GM19455 (cell line): ENCODE measurements at regions not wholly inside any gene's neighbourhood (a gene's known extent, or its start where the extent isn't known, plus 50 kb on each side); places are given as distances from the start of the nearest gene placed in this dataset.

Source experiments
- ATAC-seq: cut with Tn5 transposase; IDR thresholded peaks from one replicate; pipeline ENCODE4 v1.9.1; 2021; ENCODE audit not compliant: unreplicated experiment

DNA sequence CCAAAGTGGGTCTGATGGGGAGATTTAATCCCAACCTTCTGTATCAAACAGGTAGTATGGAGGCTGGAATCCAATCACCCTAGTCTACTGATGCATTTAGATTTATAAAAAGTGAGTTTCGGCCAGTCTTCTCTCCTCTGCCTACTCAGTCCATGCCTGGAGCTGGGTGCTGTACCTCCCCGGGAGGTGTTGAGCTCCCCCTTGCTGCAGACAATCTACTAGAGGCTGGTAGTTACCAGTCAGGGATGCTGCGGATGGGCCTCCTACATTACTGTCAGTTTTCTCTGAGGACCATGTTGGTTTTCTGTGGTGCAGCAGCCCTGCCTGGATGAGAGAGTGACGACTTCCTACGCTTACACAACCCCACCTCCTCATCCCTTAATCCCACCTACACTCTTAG, 118.6 kb upstream of the CELF4 start:
- no peak for ATAC-seq

DNA sequence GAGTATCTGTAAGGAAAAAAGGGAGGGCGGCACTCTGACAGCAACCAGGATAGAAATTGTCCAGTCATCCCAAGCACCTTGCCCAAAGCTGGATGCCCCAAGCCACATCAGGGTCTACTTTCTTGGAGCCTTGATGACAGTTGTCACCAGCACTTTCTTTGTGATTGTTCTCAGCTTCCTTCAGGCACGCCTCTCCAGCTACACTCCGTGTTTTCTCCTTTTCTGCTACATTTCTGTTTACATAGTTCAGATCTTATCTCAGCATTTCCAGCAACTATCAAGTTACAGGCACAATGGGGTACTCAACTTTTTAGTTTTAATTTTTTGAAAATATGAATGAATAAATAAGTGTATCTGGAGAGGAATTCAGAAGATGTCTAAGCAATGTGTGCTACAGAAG, 115.3 kb upstream of the CELF4 start:
- no peak for ATAC-seq

DNA sequence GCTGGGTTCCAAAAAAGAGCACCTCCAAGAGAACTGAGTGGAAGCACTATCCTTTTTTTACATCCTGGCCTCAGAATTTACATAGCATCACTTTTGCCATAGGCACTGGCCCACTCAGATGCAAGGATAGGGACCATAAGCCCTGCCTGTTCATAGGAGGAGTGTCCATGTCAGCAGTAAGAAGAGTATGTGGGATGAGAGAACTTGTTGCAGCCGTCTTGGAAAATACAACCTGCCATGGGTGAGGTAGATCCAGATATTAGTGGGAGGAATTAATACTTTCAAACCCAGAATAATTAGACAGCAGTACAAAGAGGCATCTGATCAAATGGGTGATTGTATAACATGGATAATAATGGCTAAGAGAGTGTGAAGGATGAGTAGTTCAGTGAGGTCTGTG, 110.7 kb upstream of the CELF4 start:
- no peak for ATAC-seq

DNA sequence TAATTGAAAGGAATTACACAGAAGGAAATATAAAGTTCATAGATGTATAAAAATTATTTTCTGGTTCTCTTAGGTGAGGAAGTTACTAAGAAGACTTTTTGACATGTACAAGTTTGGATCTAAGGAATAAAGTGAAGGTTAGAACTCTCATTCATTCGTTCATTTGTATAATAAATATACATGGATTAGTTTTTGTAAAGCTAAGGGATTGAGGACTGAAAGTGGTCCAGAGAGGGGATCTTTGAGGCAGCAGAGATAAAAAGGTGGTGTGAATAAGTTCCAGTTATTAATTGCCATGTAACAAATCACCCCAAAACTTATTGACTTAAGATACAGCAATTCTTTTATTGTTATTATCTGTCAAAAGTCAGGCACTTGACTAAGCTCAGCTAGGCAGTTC, 110.1 kb upstream of the CELF4 start:
- no peak for ATAC-seq

DNA sequence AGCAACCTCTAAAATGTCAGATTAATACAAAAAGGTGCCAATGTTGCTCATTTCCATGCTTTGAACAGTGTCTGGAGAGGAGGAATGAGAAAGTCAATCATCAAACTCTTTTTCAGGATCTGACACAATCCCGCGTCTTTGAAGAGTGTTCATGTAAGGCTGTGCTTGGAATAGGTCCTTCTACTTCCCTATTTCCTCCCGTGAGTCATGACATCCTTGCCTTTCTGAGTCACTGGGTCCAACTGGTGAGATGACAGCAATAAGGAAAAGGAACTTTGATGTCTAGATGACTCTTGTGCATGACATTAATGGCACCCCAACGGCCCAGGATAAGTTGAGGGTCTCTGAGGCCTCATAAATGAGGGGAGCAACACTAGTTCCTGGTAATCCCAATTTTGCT, 109.0 kb upstream of the CELF4 start:
- no peak for ATAC-seq

DNA sequence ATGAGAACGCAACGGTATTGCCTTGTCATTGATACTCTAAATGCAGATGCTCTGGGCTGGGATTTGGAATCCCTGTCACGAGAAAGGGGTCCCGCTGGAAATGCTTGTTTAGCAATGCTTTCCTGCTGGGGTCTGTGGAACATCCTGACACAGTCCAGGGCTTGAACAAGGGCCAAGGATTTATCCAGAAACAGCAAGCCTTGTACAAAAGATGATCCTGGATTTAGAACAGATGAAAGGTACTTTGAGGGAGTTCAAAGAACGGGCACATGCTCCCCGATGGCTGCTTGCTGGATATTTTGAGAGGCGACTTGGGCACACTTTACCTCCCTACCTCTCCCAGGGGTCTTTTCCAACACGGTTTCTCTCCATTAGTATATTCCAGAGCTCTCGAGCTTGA, 108.1 kb upstream of the CELF4 start:
- no peak for ATAC-seq

DNA sequence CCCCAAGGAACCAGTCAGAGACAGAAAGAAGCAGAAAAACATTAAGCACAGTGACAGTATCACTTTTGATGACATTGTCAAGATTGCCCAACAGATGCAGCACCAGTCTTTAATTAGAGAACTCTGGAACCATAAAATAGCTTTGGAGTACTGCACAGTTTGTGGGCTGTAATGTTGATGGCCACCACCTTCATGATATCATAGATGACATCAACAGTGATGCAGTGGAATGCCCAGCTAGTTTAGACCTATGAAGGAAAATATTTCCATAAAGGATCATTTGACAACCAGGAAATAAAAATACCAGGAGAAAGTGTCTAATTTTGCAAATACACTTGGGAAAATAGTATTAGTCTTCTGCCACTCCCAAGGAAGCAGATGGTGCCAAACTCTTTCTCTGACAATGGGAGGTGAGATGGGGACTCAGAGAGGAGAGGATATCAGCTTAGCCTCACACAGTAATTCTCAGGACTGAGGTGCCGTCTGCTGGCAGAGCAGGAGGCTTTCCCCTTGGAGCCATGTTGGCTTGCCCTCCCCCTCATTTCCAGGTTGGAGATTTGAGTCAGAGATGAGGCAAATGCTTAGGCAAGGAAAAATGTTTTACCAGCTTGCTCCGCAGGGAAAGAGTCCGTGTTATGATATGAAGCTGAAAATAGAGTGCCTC, 107.5 kb upstream of the CELF4 start:
- no peak for ATAC-seq

DNA sequence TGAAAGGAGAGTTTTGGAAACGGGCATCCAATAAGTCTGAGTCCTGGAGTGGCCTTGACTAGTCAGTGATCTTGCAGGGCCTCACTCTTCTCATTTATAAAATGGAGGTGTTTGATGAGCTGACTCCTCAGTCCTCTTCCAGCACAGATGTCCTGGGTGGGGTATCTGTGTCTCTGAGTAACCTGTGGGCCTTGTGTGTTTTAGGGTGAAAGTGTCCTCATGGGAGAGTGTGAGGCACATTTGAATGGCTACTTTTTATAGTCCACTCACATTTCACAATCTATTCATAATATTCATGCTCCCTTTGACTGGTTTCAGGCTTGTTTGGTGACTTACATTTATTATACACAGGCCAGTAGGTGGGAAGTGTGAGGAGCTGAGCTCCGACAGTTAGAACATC, 106.4 kb upstream of the CELF4 start:
- ATAC-seq: no peak

DNA sequence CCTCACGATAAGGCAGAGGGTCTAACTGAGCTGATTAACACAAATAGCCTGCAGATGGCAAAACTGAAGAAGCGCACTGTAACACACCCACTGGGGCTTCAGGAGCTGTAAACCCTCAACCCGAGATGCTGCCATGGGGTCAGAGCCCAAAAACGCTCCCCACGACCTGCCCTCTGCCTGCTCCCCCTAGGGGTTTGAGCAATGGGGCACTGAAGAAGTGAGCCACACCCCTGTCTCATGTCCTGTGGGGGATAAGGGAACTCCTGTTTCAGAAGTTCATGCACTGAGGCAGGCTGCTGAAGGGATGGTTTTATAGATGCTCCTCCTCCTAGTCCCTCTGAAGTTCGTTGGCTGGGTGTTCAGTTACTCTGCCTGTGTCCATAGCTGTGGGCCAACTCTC, 105.9 kb upstream of the CELF4 start:
- no peak for ATAC-seq

DNA sequence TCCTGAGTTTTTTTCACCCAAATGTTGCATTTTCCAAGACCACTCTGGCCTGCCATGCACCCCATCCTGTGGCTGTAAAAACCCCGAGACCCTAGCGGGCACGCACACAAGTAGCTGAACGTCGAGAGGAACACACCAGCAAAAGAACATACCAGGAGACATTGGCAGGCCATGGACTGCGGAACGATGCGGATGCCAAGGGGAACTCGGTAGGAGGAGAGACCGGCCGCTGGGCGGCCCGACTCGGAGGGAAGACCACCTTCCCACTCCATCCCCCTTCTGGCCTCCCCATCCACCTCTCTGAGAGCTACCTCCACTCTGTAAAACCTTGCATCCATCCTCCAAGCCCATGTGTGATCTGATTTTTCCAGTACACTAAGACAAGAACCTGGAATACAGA, 105.5 kb upstream of the CELF4 start:
- no peak for ATAC-seq

DNA sequence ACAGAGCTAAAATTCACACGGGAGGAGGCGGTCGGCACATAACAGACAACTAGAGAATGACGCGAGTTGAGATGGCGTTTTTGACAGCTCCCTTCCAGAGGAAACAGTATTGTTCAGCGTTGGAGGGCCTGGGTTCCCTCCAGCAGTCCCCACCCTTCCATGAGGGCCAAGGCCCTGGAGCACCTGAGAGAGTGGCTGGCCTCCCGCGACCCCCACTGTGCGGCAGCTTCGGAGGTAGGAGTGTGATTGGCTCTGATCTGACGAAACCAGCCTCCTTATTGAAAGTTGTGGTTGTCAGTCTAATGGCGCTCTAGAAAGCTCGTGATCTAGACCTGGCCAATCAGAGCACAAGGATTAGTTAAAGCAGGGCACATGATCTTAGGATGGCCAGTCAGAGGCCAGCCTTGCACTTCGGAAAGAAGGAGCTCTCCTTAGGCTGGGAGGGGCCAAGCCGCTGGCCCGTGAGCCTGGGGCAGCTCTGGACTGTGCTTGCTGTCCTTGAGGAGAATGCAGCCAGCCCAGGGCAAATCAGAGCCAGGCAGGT, 104.5 kb upstream of the CELF4 start:
- no peak for ATAC-seq

DNA sequence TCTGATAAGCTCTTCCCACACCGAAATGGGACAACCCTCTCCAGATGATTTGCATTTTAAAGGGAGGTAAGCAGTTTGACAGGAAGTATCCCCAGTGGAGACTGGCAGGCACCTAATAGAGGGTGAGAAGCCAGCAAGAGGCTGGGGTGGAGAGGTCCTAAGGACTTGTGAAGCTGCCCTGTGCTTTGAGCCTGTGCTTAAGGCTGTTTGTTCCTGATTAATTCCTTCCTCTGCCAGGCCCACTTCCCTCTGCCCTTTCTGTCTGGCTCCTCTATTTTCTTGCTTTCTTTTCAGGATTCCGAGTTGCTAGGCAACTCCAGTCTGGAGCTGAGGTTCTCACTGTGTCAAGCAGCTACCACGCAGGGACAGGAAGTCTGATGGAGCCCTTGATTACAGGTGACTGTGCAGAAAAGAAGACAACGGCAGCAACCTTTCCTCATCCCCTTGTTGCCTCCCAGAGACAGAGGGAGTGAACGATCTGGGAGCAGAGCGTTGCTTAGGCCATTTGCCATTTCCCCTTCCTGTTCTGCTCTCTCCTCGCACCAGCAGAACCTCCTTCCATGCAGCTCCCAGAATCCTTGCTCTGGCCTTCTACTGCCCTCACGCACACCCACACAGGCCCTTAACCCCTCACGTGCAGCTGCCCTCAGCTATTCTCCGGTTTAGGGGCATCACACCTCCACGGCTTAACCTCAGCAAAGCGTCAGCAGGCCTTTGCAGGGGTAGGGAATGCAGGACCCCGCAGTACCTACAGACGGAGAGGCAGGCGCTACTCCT, 103.6 kb upstream of the CELF4 start:
- no peak for ATAC-seq

DNA sequence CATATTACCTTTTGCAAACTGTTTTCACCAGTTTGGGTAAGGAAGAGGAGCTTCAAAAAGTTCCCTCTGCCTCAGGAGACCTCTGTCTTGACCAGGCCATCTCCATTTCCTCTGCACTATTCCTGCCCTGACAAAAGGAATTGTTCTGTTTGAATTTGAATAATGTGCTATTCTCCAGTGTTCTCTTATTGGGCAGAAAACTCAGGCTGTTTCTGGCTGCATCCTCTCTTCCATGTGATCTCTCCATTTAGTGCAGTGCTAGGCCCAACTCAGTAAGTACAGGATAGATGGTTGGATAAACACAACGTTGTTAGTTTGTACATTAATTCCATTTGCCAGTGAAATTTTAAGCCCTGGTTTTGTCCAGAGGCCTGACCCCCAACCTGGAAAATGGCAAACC, 102.2 kb upstream of the CELF4 start:
- ATAC-seq: no peak

DNA sequence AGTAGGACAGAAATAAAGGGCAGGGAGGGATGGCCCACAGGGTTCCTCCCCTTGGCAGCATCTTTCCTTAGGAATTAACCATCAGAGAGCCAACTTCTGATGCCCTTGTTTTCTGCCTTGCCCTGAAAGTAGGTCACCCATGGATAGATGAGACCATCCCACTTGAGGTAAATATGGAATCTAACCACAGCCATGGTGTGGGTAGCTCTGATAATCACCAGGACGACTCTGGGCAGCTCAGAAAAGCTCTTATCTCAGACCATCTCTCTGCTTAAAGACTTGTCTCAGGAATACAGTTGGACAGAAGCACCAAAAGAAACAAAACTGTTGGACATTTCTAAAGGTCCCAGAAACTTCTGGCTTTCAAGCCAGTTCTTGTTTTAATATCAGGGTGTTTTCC, 101.4 kb upstream of the CELF4 start:
- no peak for ATAC-seq

DNA sequence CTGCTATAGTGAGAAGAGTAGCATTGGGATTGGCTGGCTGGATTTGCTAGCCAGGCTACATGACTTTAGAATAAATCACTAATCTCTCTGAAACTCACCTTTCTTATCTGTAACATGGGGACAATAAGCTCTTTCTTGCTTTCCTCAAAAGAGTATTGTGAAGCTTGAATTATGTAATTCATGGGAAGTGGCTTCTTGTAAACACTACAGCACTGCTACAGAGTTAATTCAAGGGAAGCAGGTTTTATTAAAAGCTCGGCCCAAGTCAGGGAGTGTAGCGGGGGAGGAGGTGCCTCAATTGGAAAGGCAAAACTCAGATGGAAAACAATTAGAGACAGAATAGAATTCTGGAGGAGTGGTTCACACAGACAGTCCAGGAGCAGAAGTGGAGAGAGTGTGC, 100.9 kb upstream of the CELF4 start:
- ATAC-seq: no peak

DNA sequence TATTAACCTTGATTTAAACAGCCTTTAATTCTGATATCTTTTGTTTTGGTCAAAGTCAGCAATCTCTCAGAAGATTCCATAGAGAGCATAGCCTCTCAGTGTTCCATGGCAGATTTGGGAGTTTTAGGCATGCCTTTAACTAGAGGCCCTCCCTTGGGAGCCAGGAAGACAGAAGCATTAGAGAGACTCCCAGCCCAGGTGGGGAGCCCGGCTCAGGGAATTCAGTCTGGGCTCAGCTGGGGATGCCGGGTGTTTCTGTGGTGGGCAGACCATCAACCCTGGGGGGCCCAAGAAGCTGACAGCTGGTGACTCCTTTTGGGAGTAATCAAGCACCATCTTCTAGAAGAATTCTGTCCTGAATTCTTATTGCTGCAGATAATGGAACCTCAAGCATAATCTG, 99.7 kb upstream of the CELF4 start:
- ATAC-seq: no peak

DNA sequence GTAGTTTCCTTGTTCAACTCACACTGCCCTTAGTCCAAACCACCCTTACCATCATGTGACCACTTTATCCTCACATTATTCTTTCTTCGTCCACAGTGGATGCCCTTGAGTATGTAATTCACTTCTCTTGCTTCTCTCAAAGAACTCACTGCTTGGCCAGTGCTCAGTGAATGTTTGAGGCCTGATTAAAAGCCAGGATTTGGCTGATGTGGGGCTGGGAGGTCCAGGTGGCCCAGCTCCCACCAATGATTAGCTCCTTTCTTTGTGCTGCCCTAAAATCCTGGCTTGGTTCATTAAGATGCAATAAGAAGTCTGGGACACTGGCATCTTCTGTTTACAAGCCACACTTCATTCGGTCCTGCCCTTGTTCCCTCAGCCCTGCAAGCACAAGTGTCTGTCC, 97.8 kb upstream of the CELF4 start:
- no peak for ATAC-seq

DNA sequence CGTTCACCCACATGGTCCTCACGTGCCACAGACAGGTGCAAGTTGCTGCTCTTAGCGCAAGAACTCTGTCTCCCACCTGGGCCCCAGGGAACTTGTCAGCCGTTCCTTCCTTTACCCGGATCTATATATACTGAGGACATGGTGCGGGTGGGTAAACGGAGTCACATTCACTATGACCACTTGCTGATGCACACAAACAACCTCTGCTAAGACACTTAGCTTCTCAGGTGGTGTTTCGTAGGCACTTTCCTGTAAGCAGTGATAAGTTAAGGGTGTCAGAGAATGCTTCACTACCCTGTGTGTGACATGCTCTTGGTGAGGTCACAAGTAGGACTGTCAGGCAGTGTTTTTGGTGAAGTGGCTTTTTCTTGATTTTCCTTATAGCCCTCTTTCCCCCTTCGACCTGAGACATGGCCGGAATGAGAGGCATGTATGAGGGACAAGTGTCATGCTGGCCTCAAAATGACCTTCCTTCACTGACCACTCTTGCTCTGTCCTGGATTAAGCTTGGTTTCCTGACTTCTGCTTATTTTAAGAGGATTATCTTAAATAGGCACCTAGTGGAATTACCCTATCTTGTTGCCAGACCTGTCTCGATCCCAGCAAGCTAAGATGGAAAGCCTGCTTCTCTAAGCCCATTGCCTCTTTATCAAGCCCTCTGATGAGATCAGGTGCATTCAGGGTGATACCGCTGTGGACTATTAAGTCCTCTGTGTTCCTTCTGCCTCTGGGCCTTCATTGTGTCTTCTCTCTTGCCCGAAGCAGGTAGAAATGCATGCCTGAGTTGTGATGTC, 97.1 kb upstream of the CELF4 start:
- ATAC-seq: no peak

DNA sequence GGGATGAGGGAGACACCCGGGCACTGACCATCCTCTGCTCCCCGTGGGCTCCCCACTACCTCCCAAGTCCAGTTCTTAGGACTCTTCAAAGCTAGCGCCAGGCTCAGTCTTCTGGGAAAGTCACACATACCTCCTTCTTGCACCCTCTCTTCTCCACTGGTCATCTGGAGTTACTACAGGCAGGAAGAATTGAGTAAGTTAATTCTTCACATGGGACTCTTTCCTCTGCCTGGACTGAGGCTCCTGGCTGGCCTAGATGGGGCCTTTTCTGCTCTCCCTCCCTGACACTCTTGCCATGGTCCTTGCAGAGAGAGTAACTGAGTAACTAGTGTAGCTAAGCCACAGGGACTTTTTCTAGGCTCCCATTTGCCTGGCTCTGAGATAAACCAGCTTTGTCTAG, 96.5 kb upstream of the CELF4 start:
- no peak for ATAC-seq

DNA sequence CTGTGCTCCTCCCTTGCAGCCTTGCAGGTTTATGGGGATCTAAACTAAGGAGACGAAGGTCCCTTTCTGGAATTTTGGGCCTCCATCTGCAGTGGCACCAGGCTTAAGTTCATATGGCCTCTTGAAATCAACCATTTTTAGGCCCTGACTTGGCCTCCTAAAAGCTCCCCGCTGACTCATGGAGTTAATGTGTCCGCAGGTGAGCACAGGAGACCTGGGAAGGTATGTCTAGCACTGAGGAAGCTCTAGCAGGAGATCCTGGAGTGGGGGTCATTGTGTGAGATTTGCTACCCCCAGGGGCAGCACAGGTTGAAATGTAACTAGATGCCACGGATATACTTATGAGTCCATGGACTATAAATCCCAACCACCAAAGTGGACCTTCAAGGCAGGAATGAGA, 95.9 kb upstream of the CELF4 start:
- ATAC-seq: no peak

DNA sequence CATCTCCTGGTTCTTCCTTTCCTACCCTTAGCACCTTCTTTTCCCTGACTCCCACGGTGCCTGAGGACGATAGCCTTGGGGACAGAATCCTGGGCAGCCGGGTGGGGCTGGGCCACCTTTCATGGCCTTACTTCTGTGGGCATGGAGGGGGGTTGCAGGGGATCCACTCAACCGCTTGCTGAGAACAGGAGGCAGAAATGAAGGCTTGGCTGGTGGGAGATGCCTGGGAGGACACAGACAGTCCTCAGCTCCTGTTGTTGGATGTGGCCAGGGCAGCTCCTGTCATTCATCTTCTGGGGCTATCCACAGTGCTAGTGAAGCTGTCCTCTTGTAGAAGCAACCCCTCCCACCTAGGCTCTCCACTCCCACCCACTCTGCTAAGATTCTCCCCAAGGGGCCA, 95.5 kb upstream of the CELF4 start:
- no peak for ATAC-seq

DNA sequence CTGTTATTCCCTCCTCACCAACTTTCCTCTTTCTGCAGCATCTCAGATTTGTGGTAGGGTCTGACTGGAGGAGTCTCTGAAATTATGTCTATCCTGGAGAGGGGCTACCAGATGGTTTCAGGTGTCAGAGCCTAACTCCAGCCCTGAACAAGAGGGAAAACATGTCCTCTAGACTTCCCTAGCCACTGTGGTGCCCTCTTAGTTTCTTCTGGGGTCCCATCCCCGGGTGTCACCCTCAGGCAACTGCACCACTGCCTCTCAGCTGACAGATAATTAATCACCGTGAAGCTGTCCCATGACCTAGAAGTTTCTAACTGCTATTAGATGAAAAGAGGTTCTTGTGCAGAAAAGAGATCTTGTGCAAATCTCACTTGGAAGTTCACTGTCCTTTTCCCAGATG, 95.1 kb upstream of the CELF4 start:
- no peak for ATAC-seq
